Thyroid gland (tissue), 4 donors: ENCODE measurements at regions not wholly inside any gene's neighbourhood (a gene's known extent, or its start where the extent isn't known, plus 50 kb on each side); places are given as distances from the start of the nearest gene placed in this dataset.

Experiments
- CTCF ChIP-seq, 6 experiments: fragments of 200-600 bp in 3 of 6; fragments of 450-650 bp in 3 of 6; sonication (generic) in 3 of 6; IDR thresholded peaks; one replicate each; pipeline ENCODE4 v1.5.1; 2016 to 2019; ENCODE audit warnings: antibody characterized with exemption in 6 of 6, mild to moderate bottlenecking in 2 of 6, inconsistent platforms in 1 of 6, moderate library complexity in 1 of 6
- POLR2A ChIP-seq, 2 donors: fragments of 450-650 bp; IDR thresholded peaks; one replicate each; pipeline ENCODE4 v1.6.1; 2017; ENCODE audit warnings: antibody characterized with exemption in 2 of 2, mild to moderate bottlenecking in 2 of 2, moderate library complexity in 1 of 2

- TF ChIP-seq CTCF (IDR thresholded peaks at IDR 0.05) (no peak), POLR2A (IDR thresholded peaks at IDR 0.05) (no peak)
Measured at GRCh38 chr2:34337735-34338134, 738.6 kb upstream of the FAM98A start.
